ENCODE measurements at regions not wholly inside any gene's neighbourhood (a gene's known extent, or its start where the extent isn't known, plus 50 kb on each side); places are given as distances from the start of the nearest gene placed in this dataset.
"Not testable (repeated sequence)": the region's sequence is repeated elsewhere in the genome, so short reads cannot be mapped to it uniquely, and the experiment has no call there.

DNA sequence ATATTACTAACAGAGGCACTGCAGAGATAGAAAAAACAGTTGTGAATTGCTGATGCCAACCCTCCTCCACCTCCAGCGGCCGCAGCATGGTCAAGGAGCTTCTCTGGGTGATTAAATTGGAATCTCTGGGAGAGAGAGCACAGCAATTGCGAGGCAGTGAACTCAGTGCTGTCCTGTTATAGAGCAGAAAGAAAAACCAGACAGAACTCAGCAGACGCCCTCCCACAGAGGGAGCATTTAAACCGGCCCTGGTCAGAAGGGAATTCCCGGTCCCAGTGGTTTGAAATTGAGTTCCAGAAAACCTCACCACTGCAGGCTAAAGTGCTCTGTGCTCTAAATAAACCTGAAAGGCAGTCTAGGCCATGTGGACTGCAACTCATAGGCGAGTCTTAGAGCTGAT, 175.4 kb downstream of the SQOR start:
- DNase-seq (ENCODE audit: low read depth in 2 of 2): no peak

DNA sequence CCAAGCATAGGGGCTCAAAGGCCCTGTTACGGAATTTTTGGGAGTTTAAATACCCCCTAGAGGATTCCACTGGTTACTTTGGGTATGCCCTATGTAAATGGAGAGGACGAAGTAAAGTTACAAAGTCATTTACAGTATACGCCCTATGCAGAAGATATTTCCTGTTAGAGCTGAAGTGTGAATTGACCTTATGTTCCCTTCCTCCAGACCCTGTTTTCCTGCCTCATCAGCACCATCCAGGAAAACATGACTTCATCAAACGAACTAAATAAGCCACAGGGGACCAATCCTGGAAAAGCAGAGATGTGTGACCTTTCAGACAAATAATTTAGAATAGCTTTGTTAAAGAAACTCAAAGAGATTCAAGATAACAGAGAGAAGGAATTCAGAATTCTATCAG, 177.4 kb downstream of the SQOR start:
- DNase-seq (ENCODE audit: low read depth in 2 of 2): no peak

DNA sequence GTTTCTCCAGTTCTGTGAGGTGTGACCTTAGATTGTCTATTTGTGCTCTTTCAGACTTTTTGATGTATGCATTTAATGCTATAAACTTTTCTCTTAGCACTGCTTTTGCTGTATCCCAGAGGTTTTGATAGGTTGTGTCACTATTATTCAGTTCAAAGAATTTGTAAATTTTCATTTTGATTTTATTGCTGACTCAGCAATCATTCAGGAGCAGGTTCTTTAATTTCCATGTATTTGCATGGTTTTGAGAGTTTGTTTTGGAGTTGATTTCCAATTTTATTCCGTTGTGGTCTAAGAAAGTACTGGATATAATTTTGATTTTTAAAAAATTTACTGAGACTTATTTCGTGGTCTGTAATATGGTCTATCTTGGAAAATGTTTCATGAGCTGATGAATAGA, 182.7 kb downstream of the SQOR start:
- not testable (repeated sequence) for DNase-seq (ENCODE audit: low read depth in 2 of 2)

DNA sequence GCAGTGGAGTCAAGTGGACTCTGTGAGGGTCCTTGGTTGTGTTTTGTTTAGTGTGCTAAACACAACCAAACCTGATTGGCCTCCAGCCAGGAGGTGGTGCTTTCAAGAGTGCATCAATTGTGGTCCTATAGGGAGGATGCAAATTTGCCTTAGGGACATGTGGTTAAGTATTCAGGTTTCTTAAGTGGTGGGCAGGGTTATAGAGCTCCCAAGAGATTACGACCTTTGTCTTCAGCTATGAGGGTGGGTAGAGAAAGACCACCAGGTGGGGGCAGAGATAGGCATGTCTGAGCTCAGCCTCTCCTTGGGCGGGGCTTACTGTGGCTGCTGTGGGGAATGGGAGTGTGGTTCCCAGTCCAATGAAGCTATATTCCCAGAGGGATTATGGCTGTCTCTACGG, 186.6 kb downstream of the SQOR start:
- DNase-seq (ENCODE audit: low read depth in 2 of 2): no peak

DNA sequence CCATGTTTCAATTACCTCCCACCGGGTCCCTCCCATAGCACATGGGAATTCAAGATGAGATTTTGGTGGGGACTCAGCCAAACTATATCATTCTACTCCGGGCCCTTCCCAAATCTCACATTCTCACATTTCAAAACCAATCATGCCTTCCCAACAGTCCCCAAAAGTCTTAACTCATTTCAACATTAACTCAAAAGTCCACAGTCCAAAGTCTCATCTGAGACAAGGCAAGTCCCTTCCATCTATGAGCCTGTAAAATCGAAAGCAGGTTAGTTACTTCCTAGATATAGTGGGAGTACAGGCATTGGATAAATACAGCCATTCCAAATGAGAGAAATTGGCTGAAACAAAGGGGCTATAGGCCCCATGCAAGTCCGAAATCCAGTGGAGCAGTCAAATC, 188.1 kb downstream of the SQOR start:
- not testable (repeated sequence) for DNase-seq (ENCODE audit: low read depth in 2 of 2)

DNA sequence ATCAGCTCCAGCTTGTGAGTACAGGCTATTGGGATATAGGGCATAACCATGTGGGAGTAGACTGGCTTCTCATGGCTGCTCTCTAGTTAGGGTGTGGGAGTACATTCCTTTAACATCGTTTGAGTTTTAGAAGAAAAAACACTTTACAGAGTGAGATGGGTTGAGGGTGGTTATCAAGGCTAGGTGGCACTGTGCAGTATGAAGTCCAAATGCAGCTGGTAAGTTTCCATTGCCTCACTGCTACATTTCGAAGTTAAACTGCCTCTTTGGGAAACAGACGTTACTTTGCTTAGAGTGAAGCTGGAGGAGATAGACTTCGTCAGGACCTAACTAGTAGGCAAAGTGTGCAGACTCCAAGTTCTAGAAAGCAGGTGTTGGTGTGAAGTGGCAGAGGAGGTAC, 192.4 kb downstream of the SQOR start:
- DNase-seq (ENCODE audit: low read depth in 2 of 2): no peak

DNA sequence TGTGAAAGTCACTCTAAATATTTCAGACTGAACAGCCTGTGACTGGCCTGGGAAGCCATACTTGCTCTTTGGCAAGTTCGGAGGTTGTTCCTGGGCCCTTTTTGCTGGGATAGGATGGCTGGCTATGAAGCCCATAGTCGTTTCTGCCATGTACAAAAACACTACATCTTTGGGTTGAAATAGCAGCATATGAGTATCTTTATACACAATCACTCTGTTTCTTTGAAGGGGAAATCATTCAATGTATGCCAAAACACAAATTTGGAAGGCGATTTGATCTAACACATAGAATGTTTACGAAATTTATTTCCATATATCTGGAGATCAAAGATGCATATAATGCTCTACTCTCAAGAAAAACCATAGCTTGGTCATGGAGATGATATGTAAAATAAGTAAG, 192.9 kb downstream of the SQOR start:
- DNase-seq (ENCODE audit: low read depth in 2 of 2): no peak

DNA sequence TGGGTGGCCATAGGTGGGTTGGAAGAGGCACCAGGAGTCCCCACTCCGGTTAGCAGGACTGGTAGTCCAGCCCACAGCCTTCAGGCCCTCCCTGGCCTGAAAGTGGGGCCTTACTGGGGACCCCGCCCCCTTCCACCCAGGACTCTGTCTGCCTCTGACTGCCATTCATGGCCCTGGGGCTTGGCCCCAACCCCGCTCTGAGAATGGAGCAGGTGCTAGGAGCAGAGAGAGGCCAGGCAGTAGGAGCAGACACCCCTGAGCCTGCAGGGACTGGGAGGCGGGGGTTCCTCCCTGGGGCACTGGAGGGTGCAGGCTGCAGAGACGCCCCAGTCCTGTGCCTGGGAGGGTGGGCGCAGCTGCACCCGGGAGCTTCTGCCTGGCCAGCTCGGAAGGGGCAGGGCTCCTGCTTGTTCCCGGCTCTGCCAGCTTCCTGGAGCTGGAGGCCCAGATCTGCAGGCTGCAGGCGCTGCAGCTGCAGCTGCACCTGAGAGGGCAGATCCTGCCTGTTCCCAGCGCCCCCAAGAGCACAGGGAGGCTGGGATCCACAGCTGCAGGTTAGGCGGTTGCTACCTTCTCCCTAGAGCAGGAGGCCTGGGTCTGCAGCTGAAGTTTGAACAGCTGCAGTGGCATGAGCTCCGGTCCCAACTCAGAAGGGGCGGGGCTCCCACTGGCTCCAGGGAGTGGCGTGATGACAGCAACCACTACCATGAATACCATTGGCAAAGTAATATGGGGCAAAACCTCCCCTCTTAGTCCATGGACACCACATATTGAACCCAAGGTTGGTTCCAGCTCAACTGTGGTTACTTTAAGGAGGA, 194.7 kb downstream of the SQOR start:
- no peak for DNase-seq (ENCODE audit: low read depth in 2 of 2)

DNA sequence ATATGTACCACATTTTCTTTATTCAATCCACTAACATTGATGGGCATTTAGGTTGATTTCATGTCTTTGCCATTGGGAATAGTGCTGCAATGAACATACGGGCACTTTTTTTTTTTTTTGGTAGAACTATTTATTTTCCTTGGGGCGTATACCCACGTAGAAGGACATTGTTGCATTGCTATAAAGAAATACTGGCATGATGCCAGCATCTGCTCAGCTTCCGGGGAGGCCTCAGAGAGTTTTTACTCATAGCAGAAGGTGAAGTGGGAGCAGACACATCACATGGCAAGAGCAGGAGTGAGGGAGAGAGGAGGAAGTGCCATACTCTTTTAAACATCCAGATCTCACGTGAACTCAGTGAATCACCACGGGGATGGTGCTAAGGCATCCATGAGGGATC, 197.0 kb downstream of the SQOR start:
- no peak for DNase-seq (ENCODE audit: low read depth in 2 of 2)

DNA sequence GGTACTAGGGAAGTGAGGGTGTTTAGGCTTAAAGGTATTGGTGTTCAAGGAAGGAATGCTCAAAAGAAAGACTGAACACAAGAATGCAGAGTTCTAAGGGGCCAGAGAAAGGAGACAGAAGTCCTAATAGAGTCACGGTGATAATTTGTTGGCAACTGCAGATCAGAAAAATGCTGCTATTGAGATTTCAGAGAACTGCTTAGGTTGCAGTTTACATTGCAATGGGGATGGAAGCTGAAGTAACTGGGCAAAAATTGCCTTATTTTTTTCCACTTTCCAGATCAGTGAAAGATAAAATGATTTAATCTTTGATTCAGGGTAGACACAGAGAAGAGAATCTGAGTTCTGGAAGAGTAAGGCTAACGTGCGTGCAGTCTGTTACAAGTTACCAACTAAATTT, 199.8 kb downstream of the SQOR start:
- DNase-seq (ENCODE audit: low read depth in 2 of 2): no peak

DNA sequence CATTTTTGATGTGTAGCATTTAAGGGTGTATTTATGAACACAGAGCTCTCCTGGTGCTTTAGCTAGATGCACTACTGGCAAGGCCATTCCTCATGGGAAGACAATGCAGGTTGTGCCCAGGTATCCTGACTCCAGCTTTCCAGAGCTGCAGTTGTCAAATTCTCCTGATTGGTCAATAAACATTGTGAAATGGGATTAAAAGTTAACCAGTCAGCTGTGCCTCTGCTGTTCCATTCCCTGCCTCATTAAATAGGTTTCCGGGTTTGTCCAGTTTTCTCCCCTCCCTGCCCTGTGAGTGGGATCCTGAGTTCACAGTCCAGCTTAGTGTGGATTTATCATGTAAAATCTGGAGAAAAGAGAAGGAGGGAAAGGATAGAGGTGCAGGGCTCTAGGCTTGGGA, 207.3 kb downstream of the SQOR start:
- no peak for DNase-seq (ENCODE audit: low read depth in 2 of 2)

DNA sequence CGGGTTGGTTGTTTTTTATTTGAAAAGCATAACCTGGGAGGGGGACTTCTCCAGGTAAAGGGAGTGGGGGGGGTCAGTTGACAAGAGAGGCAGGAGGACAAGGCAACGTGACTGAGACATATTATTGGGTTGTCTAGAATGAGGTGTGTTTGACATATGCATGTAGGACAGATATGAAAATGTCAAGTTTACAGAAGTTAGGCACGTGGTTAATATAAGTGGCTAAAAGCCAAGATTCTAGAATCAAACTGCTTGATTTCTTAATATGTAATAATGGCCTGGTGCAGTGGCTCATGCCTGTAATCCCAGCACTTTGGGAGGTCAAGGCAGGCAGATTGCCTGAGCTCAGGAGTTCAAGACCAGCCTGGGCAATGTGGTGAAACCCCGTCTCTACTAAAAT, 212.8 kb downstream of the SQOR start:
- no peak for DNase-seq (ENCODE audit: low read depth in 2 of 2)

DNA sequence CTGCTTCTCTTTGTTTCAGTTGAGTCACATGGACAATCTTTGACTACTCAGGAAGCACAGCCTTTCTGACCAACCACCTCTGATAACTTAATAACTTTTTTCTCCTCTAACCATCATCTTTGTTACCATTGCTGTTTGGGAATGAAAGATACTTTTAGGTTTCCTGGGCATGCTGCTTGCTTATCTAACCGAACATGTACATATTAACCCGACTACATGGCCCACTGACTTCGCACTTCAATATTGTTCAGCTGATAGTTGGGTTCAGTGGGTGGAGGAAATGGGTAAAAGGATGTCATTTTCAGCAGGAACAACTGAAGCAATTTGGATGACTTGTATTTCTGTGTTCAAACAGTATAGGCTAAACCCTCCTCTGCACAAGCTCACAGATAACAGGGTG, 214.3 kb downstream of the SQOR start:
- DNase-seq (ENCODE audit: low read depth in 2 of 2): no peak

DNA sequence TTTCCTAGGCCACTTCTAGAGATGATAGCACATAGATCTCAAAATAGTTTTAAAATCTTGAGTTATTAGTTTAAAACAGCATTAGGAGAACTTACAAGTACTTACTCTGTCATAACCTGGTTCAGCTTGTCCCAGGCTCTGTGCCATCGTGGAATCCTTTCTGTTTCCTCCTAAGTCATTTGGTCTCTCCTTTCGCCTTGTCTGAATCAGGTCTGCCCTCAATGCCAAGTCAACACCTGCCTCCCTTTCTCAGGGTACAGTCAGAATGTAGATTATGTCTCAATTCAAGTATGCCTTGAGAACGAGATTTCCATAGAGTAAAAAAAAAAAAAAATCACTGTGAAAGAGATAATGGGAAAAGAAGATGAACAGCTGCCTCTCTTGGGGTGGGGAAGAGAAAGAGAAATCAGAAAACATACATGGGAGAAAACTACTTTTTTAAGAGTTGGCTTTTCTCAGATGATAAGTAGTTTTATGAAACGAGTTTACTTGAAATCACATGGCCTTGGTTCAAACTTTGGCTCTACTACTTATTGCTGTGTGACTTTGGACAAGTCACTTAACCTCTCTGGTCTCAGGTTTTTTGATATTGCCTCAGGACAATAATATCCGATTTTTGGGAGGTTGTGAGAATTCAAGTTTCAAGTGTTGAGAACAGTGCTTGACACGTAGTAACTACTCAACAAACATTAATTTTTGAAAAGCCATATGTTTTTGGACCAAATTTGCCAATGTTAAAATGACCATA, 219.8 kb downstream of the SQOR start:
- no peak for DNase-seq (ENCODE audit: low read depth in 2 of 2)

DNA sequence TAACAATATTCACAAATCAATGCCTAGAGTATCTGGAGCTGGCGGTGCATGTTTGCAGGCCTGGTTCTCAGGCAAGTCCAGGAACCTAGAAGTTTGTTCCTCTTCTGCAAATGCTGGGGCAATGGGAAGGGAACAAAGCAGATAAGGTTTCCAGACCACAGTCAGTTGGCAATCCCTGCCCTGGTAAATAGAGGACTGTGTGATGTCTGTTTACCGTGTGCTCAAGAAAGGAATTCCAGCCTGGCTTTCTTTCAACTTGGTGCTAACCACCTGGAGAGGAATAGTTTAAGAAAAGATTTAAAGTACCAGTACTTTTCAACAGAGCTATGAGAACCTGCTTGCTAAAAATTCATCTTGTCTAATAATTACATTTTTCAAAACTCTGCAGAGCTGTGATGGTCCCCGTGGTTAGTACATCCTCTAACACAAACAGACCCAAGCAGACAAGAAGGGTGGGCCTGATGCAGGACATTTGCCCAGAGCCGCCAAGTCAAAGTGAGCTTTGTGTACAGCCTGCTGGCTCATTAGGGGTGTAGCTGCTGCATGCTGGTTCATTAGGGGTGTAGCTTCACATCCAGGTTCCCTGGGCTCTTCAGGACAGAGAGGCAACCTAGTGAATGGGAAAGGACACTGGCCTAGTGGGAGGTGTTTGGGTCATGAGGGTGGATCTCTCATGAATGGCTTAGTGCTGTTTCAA, 220.5 kb downstream of the SQOR start:
- no peak for DNase-seq (ENCODE audit: low read depth in 2 of 2)

DNA sequence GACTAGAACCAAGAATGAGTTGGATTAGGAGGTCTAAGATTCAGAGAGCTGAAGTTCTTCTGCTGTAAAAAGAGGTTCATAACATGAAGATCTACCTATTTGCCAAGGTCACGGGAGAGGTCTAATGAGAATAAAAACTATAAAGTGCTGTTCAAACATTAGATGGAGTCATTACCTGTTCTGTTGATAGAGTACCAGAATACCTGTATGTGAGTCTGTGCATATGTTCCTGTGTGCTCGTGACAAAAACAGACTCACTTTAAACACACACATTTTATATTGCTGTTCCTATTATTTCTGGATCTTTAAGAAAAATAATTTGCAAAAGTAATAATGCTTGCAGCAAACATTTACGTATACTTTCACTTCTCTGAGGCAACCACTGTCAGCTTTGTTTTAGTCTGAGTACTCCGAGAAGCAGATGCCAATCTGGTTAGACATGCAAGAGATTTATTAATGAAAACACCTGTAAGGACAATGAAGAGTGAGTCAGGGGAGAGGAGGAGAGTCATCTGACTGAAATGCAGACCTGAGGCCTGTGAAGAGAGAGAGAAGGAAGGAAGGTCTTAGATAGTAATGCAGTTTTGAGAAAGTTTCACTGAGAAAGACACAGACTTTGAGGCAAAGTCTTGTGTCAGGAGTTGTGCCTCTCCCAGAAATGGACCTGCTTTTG, 221.2 kb downstream of the SQOR start:
- no peak for DNase-seq (ENCODE audit: low read depth in 2 of 2)

DNA sequence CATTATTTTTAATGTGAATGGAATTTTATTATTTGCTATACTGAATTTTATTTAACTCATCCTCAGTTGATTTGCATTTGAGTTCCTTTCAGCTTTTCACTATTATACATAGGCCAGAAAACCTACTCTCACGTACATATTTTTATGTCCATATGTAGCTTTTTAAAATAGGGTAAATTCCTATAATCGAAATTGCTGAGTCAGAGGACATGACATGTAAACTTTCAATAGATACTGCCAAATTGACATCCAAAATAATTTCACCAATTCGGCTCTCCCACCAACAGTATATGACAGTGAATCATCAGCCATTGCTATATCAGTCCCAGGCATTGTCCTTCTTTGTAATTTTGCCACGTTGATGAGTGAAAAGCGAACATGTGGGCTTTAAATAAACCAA, 222.5 kb downstream of the SQOR start:
- DNase-seq (ENCODE audit: low read depth in 2 of 2): no peak

DNA sequence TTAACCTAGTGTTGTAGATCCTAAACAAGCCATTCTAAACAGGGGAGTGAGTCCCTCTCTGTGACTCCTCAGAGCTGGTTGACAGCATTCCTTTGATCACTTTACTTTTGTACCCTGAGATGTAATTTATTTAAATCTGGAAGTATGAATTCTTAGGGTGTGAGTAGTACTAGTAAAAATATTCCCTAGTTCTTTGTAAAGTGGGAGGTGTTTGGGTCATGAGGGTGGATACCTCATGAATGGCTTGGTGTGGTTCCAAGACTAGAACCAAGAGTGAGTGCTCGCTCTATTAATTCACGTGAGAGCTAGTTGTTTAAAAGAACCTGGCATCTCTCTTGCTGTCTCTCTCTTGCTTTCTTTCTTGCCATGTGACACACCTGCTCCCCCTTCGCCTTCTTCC, 223.7 kb downstream of the SQOR start:
- DNase-seq (ENCODE audit: low read depth in 2 of 2): no peak

DNA sequence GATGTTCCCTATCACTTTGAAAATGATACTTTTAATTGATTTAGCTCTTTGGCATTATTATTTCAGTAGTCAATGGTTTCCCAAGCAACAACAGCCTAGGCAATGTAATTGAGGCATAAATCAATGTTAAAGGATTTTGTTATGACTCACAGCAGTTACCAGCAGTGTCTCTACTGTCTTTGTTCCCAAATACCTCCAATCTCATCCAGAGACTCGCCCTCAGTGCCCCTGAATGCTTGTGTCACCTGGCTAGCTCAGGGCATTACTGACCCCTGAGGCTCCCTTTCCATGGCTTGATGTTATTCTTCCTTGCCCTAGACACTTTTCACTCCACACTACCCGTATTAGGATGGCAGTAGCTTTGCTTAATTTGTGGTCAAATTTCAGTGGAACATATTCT, 227.2 kb downstream of the SQOR start:
- no peak for DNase-seq (ENCODE audit: low read depth in 2 of 2)

DNA sequence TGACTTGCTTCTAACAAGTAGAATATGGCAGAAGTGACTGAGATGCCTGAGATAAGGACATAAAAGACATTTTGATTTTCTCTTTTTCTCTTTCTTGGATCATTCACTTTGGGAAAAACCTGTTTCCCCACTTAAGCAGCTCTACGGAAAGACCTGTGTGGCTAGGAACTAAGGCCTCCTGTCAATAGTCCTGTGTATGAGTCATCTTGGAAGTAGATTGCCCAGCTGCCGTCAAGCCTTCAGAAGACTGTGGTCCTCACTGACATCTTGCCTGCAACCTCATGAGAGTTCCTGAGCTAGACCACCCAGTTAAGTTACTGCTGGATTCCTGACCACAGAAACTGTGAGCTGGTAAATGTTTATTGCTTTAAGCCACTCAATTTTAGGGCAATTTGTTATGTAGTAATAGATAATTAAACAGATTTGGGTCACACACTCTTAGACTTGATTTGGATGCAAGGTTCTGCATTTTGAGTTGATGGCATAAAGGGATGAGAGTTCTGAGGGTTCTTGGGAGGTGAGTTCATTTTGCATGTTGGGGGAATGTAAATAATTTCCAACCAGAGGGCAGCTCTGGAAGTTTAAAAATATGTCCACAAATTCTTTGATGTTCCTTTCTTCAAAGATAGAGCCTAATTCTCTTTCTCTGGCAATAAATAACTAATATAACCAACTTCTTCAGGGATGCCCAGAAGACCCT, 229.2 kb downstream of the SQOR start:
- DNase-seq (ENCODE audit: low read depth in 2 of 2): no peak

DNA sequence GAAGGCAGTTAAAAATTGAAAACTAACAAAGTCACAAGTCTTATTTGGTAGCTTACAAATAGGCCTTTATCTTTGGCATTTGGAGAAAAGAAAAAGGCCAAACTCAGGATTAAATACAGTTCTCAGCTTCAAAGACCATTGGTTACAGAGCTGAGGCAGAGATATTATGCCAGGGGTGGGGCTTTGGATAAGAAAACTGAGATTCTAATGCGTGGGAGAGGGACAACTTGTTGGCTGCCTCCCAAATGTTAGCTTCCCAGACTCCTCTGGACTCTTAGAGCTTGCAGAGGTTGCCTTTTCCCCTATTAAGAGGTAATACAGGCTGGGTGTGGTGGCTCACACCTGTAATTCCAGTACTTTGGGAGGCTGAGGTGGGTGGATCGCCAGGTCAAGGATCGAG, 231.8 kb downstream of the SQOR start:
- no peak for DNase-seq (ENCODE audit: low read depth in 2 of 2)

DNA sequence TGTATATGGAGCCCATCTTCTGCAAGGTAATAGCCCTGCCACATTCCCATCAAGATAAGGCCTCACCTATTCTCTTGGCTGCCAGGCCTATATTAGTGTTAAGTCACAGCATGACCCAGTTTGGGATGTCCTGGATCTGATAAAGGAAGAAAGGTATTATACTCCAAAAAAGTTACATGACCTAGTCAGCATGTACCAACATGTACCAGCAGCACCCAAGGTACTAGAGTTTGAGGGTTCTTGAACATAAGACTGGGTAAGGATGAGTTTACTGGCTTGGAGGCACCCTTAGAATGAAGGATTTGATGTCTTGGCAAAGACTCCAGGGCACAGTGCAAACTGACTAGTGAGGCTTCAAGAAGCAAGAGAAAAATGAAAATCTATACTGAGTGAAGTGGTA, 232.5 kb downstream of the SQOR start:
- DNase-seq (ENCODE audit: low read depth in 2 of 2): no peak
